ENCODE measurements at regions not wholly inside any gene's neighbourhood (a gene's known extent, or its start where the extent isn't known, plus 50 kb on each side); places are given as distances from the start of the nearest gene placed in this dataset.
"Not testable (repeated sequence)": the region's sequence is repeated elsewhere in the genome, so short reads cannot be mapped to it uniquely, and the experiment has no call there.

DNA sequence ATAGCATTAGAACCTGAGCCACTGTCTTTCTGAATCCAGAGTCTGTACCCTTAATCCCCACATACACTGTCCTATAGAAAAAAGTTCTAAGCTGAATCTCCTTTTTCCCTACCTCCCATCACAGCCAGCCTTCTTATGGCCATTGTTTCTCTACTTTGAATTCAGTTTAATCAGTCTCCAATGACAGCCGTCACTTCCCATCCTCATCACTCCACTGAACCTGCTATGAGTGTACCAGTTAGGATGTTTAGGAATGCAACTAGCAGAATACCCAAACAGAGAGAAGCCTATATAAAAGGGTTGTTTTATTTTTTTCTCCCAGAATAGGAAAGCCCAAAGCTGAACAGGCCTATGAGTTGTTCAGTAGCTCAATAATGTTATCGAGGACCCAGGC lies 220.4 kb upstream of the NREP start:
- DNase-seq, result no peak

DNA sequence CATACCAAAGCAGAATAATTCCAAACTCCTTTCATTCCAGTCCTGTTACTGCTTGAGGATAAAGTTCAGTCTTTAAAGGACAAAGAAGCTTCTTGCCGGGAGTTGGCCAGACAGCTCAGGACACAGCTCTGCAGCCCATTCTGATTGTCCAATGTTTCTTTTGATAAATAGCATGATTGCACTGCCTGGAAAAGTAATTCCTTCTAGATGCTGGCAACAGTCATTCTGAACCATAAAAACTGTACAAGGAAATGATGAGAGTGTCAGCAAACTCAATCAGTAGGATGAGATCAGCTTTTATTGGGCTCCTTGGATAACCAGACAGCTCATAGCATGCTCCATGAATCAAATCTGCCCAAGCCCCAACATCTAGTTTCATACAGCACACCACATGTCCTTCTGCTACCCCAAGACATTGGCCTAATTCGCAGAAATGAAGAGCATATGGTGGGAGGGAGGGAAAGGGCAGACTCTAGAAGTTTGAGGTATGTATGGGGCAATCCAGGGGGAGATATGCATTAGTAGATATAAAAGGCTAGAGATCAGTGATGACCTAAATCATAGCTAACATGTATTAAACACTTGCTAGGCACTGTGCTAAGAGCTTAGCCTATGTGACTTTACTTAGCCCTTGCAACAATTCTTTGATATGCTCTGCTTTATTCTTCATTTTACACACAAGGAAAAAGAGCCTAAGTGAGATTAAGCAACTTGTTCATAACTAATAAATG lies 219.9 kb upstream of the NREP start:
- DNase-seq, result no peak

DNA sequence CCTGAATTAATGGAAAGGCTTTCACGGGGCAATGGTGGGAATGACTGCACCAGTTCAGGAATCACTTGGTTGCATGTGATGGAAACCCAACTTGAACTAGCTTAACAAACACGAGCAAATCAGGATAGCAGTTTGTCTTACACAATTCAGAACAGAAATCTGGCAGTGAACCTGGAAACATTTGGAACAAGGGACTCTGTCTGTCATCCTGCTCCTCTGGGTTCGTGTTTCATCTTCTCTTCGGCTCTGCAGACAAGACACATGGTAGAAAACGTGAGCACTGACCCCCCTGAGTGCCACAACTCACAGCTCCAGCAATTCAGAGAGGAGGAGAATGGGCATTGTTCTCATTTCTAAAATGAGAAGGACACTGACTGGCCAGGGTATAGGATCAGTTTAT lies 218.1 kb upstream of the NREP start:
- DNase-seq, result no peak

DNA sequence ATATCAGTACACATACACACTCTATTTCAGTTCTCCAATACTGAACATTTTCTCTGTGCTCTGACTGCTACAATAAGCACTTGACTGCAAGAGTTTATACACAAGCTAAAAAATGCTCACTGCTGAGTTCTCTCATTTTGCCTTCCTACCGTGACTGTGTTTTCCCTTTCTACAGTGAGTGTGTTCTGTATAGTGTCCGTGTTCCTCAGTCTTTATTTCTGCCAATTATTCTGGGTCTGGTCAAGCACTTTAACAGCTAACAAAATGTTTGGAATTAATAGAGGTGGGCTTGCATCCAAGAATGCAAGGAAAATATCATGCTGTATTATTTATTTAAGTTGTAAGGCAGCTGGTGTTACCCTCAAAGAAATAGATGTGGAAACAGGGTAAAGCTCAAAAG lies 217.0 kb upstream of the NREP start:
- no peak for DNase-seq

DNA sequence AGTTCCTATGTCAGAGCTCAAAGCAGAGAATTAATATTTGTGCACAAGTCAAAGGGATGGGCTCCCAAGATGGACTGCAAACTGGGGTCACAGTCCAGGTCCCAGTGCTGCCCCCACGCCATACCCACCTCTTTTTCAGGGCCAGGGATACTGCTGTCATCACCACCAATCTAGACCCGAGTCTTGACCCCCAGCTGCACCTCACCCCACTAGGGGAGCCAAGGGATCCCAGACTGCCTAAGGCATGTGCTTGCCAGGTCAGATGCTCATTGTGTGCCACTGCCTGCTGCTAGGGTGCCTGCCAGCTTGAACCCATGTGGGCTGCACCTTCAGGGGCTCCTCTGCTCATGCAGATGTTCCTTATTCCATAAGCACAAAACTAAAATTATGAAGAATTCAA lies 215.6 kb upstream of the NREP start:
- no peak for DNase-seq

DNA sequence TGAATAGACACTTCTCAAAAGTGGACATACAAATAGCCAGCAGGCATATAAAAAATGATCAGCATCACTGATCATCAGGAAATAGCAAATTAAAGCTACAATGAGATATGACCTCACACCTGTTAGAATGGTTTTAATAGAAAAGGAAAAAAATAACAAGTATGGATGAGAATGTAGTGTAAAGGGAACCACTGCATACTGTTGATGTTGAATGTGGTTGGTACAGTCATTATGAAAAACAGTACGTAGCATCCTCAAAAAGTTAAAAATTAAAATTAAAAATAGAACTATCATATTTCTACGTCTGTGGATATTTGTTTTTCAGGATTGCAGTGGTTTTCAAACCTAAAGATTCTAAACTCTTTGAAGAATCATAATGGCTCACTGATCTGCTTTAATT lies 215.1 kb upstream of the NREP start:
- DNase-seq, result no peak

DNA sequence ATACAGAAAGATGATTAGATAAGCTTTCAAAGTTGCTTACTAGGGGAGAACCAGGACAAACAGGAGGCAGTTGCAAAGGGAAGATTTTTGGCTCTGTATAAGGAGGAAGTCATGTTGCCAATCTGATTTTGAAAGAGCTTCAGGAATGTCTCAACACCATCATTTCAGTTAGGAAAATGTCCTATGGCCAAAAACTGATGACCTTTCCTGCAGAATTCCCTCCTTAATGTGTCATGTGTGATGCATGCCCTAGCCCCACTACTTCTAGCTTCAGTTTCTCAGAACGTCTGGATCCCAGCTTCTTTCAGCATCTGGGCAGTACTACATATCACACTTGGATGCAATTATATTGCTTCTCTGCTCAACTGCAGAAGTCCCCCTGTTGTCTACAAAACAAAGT lies 211.5 kb upstream of the NREP start:
- DNase-seq, result no peak

DNA sequence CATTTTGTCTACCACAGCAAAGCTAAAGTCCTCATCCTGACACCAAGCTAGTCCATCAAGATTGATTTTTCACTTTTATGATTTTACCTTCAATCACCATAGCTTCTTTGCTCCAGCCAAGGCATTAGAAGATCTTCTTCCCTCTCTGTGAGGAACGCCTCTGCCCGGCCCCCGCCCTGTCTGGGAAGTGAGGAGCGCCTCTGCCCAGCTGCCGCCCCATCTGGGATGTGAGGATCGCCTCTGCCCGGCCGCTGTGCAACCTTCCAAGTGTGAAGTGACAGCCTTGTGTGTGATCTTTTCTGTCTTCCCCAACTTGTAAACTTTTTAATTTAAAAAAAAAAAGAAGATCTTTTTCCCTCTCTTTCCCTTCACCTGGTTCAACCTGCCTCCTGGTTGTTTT lies 210.5 kb upstream of the NREP start:
- DNase-seq, result no peak

DNA sequence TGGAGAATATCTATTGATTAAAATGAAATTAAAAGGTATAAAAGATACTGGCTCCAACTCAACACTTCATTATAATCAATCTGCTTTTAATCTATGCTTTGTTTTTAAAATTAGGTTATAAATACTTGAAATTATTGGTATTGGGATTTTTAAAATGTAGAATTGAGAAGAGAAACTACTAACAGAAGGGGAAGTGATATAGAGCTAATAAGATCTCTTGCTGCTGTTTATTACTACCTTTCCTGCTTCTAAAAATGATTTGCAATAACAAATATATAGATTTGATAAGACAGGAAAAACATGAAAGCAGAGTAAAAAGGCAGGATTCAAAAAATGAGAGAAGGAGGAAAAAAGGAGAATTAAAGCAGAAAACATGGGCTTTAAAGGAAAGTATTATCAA lies 209.3 kb upstream of the NREP start:
- DNase-seq, result no peak

DNA sequence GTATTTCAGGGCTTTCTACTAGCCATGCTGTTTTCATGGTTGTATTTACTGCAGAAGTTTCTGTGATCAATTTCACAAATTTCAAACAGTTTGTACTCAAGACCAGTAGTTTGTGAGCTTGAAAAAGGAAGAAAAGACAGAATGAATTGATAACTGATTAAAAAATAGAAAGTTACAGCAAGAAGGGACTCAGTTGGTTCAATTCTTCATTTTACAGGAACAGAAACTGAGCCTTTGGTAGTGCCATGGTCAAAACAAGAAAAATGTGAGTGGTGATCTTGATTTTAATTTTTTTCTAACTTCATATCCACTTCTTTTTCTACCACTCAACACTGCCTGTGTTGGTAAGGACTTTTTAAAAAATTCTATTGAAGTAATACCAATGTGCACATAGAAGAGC lies 206.6 kb upstream of the NREP start:
- no peak for DNase-seq

DNA sequence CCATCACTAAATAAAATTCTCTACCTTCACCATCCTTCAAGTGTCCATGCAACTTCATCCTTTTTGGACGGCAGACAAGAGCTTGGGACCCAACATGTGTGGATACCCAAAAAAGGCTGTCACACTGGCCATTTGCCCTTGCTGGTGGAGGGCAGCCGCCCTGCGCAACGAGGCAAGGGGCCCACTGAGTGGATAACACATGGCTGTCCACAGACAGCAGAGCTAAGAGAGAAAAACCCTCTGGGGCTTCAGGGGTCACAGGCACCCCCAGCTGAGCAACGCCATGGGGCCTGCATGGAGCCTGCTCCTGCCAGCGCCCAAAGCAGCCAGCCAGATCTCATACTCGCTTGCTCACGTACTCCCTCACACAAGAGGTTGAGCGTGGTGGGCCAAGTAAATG lies 205.9 kb upstream of the NREP start:
- no peak for DNase-seq

DNA sequence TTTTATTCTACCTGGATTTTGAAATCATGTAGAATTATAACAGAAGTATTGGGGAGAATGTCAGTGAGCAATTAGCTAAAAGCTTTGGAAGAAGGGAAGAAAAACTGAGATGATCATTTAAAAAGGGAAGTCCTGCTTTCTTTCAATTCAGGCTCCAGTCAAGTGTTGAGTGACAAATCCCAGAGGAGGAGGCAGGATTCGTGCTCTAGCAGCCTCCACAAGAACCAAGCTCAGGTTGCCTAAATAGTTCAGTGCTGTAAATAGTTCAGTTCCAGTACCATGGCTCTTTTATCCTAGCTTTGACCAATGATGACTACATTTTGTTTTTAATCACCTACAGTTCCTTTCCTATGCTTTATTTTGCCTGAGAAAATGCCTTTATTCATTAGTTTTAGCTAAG lies 204.9 kb upstream of the NREP start:
- DNase-seq, result no peak

DNA sequence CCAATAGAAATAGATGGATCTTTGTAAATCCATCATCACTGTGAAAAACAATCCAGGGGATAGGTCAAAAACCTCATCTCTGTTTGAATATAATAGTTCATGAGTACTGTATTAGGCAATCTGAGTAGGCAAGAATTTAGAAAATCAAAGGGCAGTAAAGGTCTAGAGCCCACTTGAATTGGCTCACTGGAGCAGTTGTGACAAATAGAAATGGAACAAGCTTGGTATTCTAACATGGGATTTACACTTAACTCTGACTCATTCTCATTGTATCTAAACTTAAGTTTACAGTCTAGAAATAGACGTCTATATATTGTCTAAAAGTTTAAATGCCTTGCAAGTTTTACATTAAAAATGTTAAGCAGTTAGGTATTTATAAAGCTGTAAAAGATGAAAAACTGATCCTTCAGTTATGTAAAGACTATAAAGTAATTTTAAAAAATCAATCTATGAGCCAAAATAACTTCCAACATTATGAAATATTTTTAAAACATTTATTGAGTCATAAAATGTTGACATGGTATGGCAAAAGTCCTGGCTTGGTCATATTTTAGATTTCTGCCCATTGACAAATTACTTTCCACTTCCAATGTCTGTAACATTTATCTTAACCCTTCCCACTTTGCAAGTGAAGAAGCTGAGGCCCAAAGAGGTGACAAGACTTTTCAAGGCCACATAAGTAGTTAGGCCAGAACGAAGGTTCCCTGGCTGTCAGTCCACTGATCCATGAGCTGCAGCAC lies 203.7 kb upstream of the NREP start:
- DNase-seq, result no peak

DNA sequence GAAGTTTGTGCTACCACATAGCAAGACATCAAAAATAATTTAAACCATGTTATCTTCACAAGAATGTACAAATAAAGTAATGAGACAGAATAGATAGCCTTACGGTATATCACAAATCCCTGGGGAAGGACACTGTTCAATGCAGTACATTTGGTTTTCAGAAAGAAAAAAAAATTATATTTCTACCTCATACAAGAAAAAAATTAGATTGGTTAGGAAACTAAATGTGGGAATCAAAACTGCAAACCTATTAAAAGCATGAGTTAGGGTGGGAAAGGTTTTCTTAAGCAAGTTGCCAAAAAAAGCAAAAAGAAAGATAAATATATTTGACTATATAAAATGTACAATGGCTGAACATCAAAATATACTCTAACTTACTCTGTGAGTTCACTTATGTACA lies 201.9 kb upstream of the NREP start:
- no peak for DNase-seq

DNA sequence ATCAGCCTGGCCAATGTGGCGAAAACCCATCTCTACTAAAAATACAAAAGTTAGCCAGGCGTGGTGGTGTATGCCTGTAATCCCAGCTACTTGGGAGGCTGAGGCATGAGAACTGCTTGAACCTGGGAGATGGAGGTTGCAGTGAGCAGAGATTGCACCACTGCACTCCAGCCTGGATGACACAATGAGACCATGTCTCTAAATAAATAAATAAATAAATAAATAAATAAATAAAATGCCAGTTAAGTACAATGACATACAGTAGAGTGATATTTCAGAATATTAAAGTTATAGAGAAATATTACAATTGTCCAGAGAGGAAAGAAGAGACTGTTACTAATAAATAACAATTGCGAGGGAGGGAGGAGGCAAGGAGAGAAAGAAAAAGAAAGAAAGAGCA lies 199.8 kb upstream of the NREP start:
- not testable (repeated sequence) for DNase-seq

DNA sequence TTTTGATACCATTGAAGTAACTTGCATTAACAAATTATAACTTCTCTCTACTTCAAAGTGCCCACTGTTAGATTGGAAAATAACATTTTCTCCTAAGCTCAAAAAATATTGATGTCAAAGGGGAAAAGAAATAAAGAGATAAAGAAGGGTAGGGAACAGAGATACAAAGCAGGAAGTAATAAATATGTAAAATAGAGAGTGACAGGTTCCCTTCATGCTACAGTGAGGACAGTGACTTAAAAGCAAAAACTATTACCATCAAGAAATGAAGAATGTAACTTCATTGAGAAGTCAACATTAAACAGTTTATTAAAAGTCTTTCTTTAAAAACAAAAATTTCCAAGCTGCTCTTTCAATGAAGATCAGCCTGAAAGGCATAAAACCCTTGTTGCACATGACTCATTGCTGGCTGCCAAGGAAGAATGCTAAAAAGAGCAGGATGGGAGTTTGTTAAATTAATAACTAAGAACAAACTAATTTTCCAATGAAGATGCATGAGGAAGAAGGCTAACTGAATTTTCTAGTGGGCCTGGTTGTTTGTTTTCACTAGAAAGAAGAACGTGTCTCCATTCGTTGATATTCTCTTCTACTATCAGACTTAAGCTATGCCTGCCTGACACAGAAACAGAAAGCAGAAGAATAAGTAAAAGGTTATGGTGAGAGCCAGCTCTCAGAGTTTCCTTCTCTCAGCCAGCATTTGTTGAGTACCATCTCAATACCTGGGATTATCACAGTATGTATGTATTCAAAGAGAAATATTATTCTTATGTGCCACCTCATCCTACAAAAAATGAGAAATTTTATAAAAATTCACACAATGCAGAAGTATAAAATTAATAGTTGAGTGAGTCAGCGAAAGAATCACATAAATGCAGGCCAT lies 197.8 kb upstream of the NREP start:
- DNase-seq, result no peak

DNA sequence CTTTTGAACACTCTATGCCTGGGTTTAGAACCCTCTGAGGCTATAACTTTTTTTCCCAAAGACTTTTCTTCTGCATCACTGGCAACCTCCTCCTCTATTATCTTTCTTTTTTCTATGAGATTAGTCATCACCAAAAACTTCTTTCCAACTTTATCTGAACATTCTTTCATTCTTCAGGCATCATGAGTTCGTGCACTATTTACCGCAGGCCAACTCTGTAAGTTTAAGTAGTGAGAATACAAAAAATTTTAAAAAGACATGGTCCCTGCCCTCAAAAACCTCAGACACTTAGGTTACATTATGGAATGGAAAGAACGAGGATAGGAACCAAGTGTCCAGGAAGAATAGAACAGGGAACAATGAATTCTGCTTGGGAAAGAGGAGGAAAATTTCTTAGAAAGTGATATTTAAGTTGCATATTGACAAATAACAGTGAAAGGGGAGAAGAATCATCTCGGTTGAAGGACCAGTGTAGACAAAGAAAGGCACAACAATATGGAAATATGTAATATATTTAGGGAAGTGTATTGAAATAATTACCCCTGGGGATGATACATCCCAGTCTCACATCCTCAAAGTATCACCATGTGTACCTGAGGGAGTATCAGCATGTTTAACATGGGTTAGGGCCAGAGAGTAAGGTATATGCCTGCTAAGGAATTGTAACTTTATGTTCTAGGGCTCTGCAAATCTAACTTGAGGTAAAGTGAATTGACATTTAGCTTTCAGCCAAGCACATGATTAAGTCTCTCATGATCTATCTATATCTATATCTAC lies 196.5 kb upstream of the NREP start:
- no peak for DNase-seq

DNA sequence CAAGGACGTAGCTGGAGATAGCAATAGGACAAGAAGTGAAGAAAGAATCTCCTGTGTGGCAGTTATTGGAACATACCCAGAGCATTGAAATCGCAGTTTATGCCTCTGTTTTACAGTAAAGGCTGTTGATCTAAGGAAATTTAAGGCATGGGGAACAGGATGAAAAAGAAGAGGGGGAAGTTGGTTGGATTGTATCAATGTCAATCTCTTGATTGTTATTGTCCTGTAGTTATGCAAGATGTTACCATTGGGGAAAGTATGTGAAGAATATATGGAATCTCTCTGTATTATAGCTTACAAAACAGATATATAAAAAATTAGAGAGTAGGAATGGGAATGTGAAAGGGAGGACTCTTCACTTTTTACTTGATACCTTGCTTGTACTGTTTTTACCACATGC lies 195.6 kb upstream of the NREP start:
- DNase-seq, result no peak

DNA sequence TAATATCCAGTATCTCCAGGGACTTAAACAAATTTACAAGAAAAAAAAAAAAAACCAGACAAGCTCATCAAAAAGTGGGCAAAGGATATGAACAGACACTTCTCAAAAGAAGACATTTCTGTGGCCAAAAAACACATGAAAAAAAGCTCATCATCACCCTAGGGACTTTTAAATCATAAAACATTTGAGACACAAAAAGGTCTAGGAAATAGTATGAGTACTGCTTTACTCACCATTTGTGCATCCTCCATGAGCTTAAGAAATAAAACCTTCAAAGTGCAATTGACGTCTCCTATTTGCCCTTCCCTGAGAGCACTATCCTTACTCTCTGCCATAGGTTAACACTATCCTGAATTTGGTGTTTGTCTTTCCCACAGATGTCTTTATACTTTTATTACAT lies 193.7 kb upstream of the NREP start:
- DNase-seq, result no peak

DNA sequence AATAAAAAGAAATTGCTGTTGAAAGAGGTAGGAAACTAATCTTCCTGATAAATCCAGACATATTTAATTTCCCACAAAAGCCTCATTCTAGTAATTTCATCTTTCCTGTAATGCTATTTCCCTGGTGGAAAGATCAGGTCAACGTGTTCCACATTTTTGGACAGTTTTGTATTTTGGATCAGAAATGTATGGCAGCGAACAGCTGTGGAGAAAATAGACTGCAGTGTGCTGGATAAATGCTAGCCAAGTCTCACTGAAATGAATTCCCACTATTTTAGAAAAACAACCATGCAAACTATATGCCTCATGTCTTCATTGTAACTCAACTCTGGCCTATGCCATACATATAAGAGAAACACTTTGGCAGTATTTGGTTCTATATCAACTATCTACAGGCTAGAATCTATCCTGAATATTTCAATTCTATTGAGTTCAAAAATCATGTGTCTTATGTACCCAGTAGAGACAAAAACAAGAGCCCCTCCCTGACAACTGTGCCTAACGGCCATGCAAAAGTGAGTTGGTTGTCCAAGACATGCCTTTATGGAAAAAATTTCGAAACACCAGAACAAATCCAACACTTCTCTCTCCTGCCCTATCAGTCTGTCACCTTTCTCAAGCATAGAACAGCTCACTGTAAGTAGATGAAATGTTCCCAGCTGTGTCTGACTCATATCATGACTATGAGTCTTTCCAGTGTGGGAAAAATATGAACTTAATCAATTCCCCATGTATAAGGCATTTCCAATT lies 191.3 kb upstream of the NREP start:
- DNase-seq, result no peak

DNA sequence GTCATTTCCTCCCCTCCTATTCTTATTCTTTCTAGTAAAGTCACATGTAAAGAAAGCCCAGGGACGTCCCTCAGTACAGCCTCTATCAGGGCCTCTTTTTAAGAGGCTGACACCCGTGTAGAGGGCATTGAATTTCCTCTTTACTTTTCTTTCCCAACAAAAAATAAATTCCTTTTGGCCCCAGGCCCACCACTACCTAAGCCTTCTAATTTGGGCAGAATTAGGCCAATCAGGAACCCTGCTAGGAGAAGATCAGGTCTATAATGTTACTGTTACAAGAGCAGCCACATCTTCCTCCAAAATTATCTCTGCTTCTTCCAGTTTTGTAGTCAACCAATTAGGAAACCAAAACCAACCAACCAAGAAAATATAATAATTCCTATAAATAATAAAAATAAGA lies 189.6 kb upstream of the NREP start:
- DNase-seq, result no peak
